Gastrocnemius medialis (tissue), 4 donors: ENCODE measurements at regions not wholly inside any gene's neighbourhood (a gene's known extent, or its start where the extent isn't known, plus 50 kb on each side); places are given as distances from the start of the nearest gene placed in this dataset.

ENCODE experiments used
- POLR2A ChIP-seq, 2 donors: fragments of 450-650 bp; IDR thresholded peaks; one replicate each; pipeline ENCODE4 v1.6.1; 2017; ENCODE audit warnings: antibody characterized with exemption in 2 of 2, mild to moderate bottlenecking in 2 of 2, moderate library complexity in 2 of 2
- TF ChIP-seq, protein P1 (sequence below), 5 experiments: fragments of 450-650 bp in 3 of 5; fragments of 200-600 bp in 2 of 5; sonication (generic) in 2 of 5; IDR thresholded peaks in 4 of 5; conservative IDR thresholded peaks in 1 of 5; 1 replicate in 4 of 5; 2 replicates in 1 of 5; pipeline ENCODE4 v1.5.1; 2016 to 2019; ENCODE audit warnings: antibody characterized with exemption in 5 of 5, mild to moderate bottlenecking in 3 of 5, moderate library complexity in 3 of 5

DNA sequence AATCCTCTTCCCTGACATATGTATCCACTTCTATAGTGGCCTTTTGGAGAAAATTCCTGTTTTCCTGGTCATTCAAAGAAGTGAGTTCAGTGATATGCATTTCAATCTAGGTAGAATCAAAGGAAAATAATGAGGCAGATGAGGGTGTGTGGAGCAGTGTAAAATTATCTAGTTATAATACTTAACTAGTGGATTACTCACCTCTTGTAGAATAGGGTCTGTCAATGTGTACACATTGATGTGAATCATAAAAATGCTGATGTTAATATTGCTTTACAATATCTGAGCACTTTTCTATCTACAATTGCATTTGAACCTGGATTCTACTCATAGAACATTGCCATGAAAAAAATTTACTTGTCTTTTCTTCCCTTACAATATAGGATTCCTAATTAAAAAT is 293.5 kb downstream of the GBA3 start:
- TF ChIP-seq, protein P1, sequence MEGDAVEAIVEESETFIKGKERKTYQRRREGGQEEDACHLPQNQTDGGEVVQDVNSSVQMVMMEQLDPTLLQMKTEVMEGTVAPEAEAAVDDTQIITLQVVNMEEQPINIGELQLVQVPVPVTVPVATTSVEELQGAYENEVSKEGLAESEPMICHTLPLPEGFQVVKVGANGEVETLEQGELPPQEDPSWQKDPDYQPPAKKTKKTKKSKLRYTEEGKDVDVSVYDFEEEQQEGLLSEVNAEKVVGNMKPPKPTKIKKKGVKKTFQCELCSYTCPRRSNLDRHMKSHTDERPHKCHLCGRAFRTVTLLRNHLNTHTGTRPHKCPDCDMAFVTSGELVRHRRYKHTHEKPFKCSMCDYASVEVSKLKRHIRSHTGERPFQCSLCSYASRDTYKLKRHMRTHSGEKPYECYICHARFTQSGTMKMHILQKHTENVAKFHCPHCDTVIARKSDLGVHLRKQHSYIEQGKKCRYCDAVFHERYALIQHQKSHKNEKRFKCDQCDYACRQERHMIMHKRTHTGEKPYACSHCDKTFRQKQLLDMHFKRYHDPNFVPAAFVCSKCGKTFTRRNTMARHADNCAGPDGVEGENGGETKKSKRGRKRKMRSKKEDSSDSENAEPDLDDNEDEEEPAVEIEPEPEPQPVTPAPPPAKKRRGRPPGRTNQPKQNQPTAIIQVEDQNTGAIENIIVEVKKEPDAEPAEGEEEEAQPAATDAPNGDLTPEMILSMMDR (IDR thresholded peaks at IDR 0.05 in 4 of 5, conservative IDR thresholded peaks at IDR 0.05 in 1 of 5) = no peak
- TF ChIP-seq POLR2A (IDR thresholded peaks at IDR 0.05) = no peak
